H9 (cell line): ENCODE measurements at regions not wholly inside any gene's neighbourhood (a gene's known extent, or its start where the extent isn't known, plus 50 kb on each side); places are given as distances from the start of the nearest gene placed in this dataset.

Experiments used
- DNase-seq: peaks from one replicate; pipeline ENCODE4 v3.0.0-alpha.2; 2017
- H2AFZ ChIP-seq: one replicate; pipeline ENCODE4 v1.6.1; 2013; ENCODE audit warnings: mild to moderate bottlenecking, low read length, control low read depth, moderate library complexity
- H2AK5ac ChIP-seq: 2 replicates; pipeline ENCODE4 v1.6.1; 2013; ENCODE audit warnings: low read length, control low read depth, mixed read lengths; ENCODE audit not compliant: insufficient read length
- H2BK120ac ChIP-seq: one replicate; pipeline ENCODE4 v1.6.1; 2013; ENCODE audit warnings: low read depth, mild to moderate bottlenecking, low read length, control low read depth, inconsistent platforms; ENCODE audit not compliant: poor library complexity, severe bottlenecking
- H2BK12ac ChIP-seq: 2 replicates; pipeline ENCODE4 v1.6.1; 2013; ENCODE audit warnings: low read length, control low read depth, mixed read lengths, low read depth; ENCODE audit not compliant: insufficient read length
- H2BK15ac ChIP-seq: 2 replicates; pipeline ENCODE4 v1.6.1; 2013; ENCODE audit warnings: low read depth, low read length, control low read depth
- H2BK20ac ChIP-seq: one replicate; pipeline ENCODE4 v1.6.1; 2013; ENCODE audit warnings: low read depth, mild to moderate bottlenecking, low read length, control low read depth, inconsistent platforms; ENCODE audit not compliant: poor library complexity, severe bottlenecking
- H2BK5ac ChIP-seq: 2 replicates; pipeline ENCODE4 v1.6.1; 2013; ENCODE audit warnings: low read length, control low read depth, mixed read lengths; ENCODE audit not compliant: insufficient read length
- H3K14ac ChIP-seq: 2 replicates; pipeline ENCODE4 v1.6.1; 2013; ENCODE audit warnings: low read length, control low read depth; ENCODE audit not compliant: insufficient read depth
- H3K18ac ChIP-seq: 2 replicates; pipeline ENCODE4 v1.6.1; 2013; ENCODE audit warnings: low read depth, mild to moderate bottlenecking, mixed read lengths, low read length, control low read depth; ENCODE audit not compliant: insufficient read length
- H3K23ac ChIP-seq: 2 replicates; pipeline ENCODE4 v1.6.1; 2013; ENCODE audit warnings: low read length, control low read depth, mixed read lengths, low read depth; ENCODE audit not compliant: insufficient read length
- H3K23me2 ChIP-seq: 2 replicates; pipeline ENCODE4 v1.6.1; 2013; ENCODE audit warnings: low read depth, mild to moderate bottlenecking, mixed read lengths, low read length, control low read depth; ENCODE audit not compliant: insufficient read length, poor library complexity, severe bottlenecking
- H3K27ac ChIP-seq: 2 replicates; pipeline ENCODE4 v1.5.1; 2013; ENCODE audit warnings: low read length, control low read depth, mixed read lengths, low read depth; ENCODE audit not compliant: insufficient read length
- H3K27me3 ChIP-seq: 2 replicates; pipeline ENCODE4 v1.6.1; 2013; ENCODE audit warnings: low read length, control low read depth, inconsistent platforms; ENCODE audit not compliant: insufficient read depth
- H3K4ac ChIP-seq: 2 replicates; pipeline ENCODE4 v1.6.1; 2013; ENCODE audit warnings: low read depth, mild to moderate bottlenecking, control low read depth, inconsistent platforms, low read length, moderate library complexity
- H3K4me1 ChIP-seq: 2 replicates; pipeline ENCODE4 v1.6.1; 2013; ENCODE audit warnings: low read length, control low read depth, inconsistent platforms; ENCODE audit not compliant: insufficient read depth
- H3K4me2 ChIP-seq: 2 replicates; pipeline ENCODE4 v1.6.1; 2013; ENCODE audit warnings: low read length, control low read depth, mixed read lengths; ENCODE audit not compliant: insufficient read length, insufficient read depth
- H3K56ac ChIP-seq: 2 replicates; pipeline ENCODE4 v1.6.1; 2013; ENCODE audit warnings: low read depth, mild to moderate bottlenecking, mixed read lengths, low read length, control low read depth; ENCODE audit not compliant: insufficient read length
- H3K79me1 ChIP-seq: 2 replicates; pipeline ENCODE4 v1.6.1; 2013; ENCODE audit warnings: low read depth, mild to moderate bottlenecking, moderate library complexity, low read length, control low read depth, inconsistent platforms; ENCODE audit not compliant: insufficient read depth, poor library complexity, severe bottlenecking
- H3K79me2 ChIP-seq: 2 replicates; pipeline ENCODE4 v1.6.1; 2013; ENCODE audit warnings: low read length, control low read depth, inconsistent platforms; ENCODE audit not compliant: insufficient read depth
- H3K9ac ChIP-seq: 2 replicates; pipeline ENCODE4 v1.6.1; 2013; ENCODE audit warnings: low read length, control low read depth, mixed read lengths; ENCODE audit not compliant: insufficient read length; ENCODE audit errors: extremely low read depth
- H3K9me3 ChIP-seq: one replicate; pipeline ENCODE4 v1.6.1; 2013; ENCODE audit warnings: low read depth, low read length, inconsistent platforms; ENCODE audit not compliant: control insufficient read depth
- H3T11ph ChIP-seq: one replicate; pipeline ENCODE4 v1.6.1; 2013; ENCODE audit warnings: mild to moderate bottlenecking, low read length, control low read depth, inconsistent platforms
- H4K20me1 ChIP-seq: one replicate; pipeline ENCODE4 v1.6.1; 2013; ENCODE audit not compliant: control insufficient read depth, insufficient read length, insufficient read depth
- H4K5ac ChIP-seq: 2 replicates; pipeline ENCODE4 v1.6.1; 2013; ENCODE audit warnings: low read depth, mild to moderate bottlenecking, mixed read lengths, low read length, control low read depth; ENCODE audit not compliant: insufficient read length
- H4K8ac ChIP-seq: replicated peaks from 2 replicates; pipeline ENCODE4 v1.6.1; 2013; ENCODE audit warnings: low read length, control low read depth, mixed read lengths, low read depth; ENCODE audit not compliant: insufficient read length
- H4K91ac ChIP-seq: 2 replicates; pipeline ENCODE4 v1.6.1; 2013; ENCODE audit warnings: low read depth, mild to moderate bottlenecking, moderate library complexity, mixed read lengths, low read length, control low read depth; ENCODE audit not compliant: insufficient read length
- H3K27ac Mint-ChIP-seq, 3 experiments: 2 replicates in 2 of 3; 3 replicates in 1 of 3; pipeline ENCODE4 v1.8.0; 2020 to 2021; ENCODE audit warnings: mixed read lengths in 3 of 3, mild to moderate bottlenecking in 1 of 3, moderate library complexity in 1 of 3
- H3K27me3 Mint-ChIP-seq: 2 replicates; pipeline ENCODE4 v1.8.0; 2021; ENCODE audit warnings: low read depth, mild to moderate bottlenecking, moderate library complexity, mixed read lengths
- H3K36me3 Mint-ChIP-seq, 3 experiments: 2 replicates in 2 of 3; 3 replicates in 1 of 3; pipeline ENCODE4 v1.8.0; 2020 to 2021; ENCODE audit warnings: low read depth in 3 of 3, mixed read lengths in 3 of 3; ENCODE audit not compliant: insufficient read depth in 1 of 3
- H3K4me1 Mint-ChIP-seq, 2 experiments: 2 replicates each; pipeline ENCODE4 v1.8.0; 2020; ENCODE audit warnings: mixed read lengths in 2 of 2
- H3K4me3 Mint-ChIP-seq, 2 experiments: 2 replicates in 1 of 2; 3 replicates in 1 of 2; pipeline ENCODE4 v1.8.0; 2020 to 2021; ENCODE audit warnings: mild to moderate bottlenecking in 2 of 2, mixed read lengths in 2 of 2, moderate library complexity in 1 of 2
- H3K9me3 Mint-ChIP-seq, 2 experiments: 2 replicates in 1 of 2; 3 replicates in 1 of 2; pipeline ENCODE4 v1.8.0; 2020; ENCODE audit warnings: mild to moderate bottlenecking in 2 of 2, mixed read lengths in 2 of 2, moderate library complexity in 1 of 2
- WGBS: extraction: QIAGEN DNeasy Blood & Tissue Kit; methylation state at CpG from one replicate; pipeline ENCODE4 v1.1.7; 2013; ENCODE audit warnings: missing lambda C conversion rate, low lambda C conversion rate, mixed read lengths; ENCODE audit not compliant: insufficient read length; ENCODE audit errors: extremely low coverage; 5-methylcytosine and 5-hydroxymethylcytosine counted together
- TF ChIP-seq, protein P1 (sequence below): fragments of 200-600 bp; sonication (generic); conservative IDR thresholded peaks from 3 replicates; pipeline ENCODE4 v1.8.0; 2021; ENCODE audit warnings: antibody characterized with exemption, mild to moderate bottlenecking

DNA sequence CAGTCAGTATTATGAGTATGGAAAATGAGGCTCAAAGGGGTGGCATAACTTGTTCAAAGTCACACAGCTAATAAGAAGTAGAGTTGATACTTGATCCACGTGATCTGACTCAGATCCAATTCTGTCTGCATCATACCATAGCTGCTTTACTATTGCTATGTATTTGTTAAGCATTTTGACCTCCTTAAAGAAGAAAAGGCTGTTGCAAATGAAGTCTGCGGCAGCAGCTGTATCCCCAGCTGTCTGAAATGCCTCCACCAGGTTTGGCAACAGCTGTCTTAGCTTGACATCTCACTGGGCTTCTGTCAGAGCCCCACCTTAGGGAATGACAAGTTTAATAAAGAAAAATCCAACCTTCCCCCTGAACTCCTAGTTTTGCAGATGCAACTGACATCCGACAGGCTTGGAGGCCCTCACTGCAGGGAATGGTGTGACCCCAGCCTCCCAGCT lies 75.6 kb upstream of the SLC44A1 start:
- Histone ChIP-seq H2AFZ (no peak overlapping the region), H2BK15ac (no peak overlapping the region), H3K4me1 (peaks cover 10% of the 10 kb centered on the region; the same call in 1 of the 2 replicates), H3K23me2 (no peaks in the 10 kb centered on the region), H3K79me1 (no peaks in the 10 kb centered on the region), H3K27ac (no peak overlapping the region), H2BK5ac (no peak overlapping the region), H3K56ac (no peak overlapping the region), H3K79me2 (no peaks in the 10 kb centered on the region), H2BK12ac (no peak overlapping the region), H2BK120ac (no peak overlapping the region), H3K9me3 (no peaks in the 10 kb centered on the region), H3K23ac (no peak overlapping the region), H3T11ph (no peak overlapping the region), H3K4ac (no peak overlapping the region), H3K18ac (no peak overlapping the region), H4K20me1 (no peaks in the 10 kb centered on the region), H3K4me2 (no peak overlapping the region), H3K27me3 (no peaks in the 10 kb centered on the region), H3K14ac (no peak overlapping the region), H4K5ac (no peak overlapping the region), H2AK5ac (no peak overlapping the region), H2BK20ac (no peak overlapping the region), H4K8ac (no peak overlapping the region), H3K9ac (no peak overlapping the region), H4K91ac (no peak overlapping the region)
- TF ChIP-seq, protein P1, sequence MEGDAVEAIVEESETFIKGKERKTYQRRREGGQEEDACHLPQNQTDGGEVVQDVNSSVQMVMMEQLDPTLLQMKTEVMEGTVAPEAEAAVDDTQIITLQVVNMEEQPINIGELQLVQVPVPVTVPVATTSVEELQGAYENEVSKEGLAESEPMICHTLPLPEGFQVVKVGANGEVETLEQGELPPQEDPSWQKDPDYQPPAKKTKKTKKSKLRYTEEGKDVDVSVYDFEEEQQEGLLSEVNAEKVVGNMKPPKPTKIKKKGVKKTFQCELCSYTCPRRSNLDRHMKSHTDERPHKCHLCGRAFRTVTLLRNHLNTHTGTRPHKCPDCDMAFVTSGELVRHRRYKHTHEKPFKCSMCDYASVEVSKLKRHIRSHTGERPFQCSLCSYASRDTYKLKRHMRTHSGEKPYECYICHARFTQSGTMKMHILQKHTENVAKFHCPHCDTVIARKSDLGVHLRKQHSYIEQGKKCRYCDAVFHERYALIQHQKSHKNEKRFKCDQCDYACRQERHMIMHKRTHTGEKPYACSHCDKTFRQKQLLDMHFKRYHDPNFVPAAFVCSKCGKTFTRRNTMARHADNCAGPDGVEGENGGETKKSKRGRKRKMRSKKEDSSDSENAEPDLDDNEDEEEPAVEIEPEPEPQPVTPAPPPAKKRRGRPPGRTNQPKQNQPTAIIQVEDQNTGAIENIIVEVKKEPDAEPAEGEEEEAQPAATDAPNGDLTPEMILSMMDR: no peak
- no peaks in the 10 kb centered on the region for H3K27me3 Mint-ChIP-seq
- WGBS: no CpG with 5 or more reads among the region's 3 CpGs
- DNase-seq: no peak
- H3K4me3 Mint-ChIP-seq: no peak overlapping the region
- no peaks in the 10 kb centered on the region for H3K9me3 Mint-ChIP-seq
- no peaks in the 10 kb centered on the region for H3K36me3 Mint-ChIP-seq
- H3K27ac Mint-ChIP-seq: no peak overlapping the region
- H3K4me1 Mint-ChIP-seq: peaks cover 22% of the 10 kb centered on the region in 2 experiments
